Fibroblast of villous mesenchyme (primary cell): ENCODE measurements at regions not wholly inside any gene's neighbourhood (a gene's known extent, or its start where the extent isn't known, plus 50 kb on each side); places are given as distances from the start of the nearest gene placed in this dataset.

Experiments used
- DNase-seq: peaks from one replicate; pipeline ENCODE4 v3.0.0-alpha.2; 2010; ENCODE audit warnings: low read depth
- H3K4me3 ChIP-seq: 2 replicates; pipeline ENCODE4 v1.5.1; 2011; ENCODE audit warnings: low read depth, mild to moderate bottlenecking, low read length
- CTCF ChIP-seq: IDR thresholded peaks from 2 replicates; pipeline ENCODE4 v1.5.1; 2012; ENCODE audit warnings: low read depth, mild to moderate bottlenecking, low read length; ENCODE audit not compliant: insufficient read depth

- DNase-seq, result no peak
- no peak overlapping the region for H3K4me3 ChIP-seq
- no peak for TF ChIP-seq CTCF
These were observed 662.2 kb upstream of the LRFN5 start for GRCh38 chr14:40944521-40944920.

- TF ChIP-seq CTCF, result no peak
- H3K4me3 ChIP-seq, result no peak overlapping the region
- DNase-seq, result no peak
These were observed 669.8 kb upstream of the LRFN5 start for GRCh38 chr14:40936861-40937260.

GRCh38 chr14:40920380-40920779 is 686.3 kb upstream of the LRFN5 start:
- H3K4me3 ChIP-seq, result no peak overlapping the region
- TF ChIP-seq CTCF, result no peak

GRCh38 chr14:40911141-40911540 is 695.5 kb upstream of the LRFN5 start:
- no peak for TF ChIP-seq CTCF
- no peak overlapping the region for H3K4me3 ChIP-seq
- no peak for DNase-seq

More at GRCh38 chr14:40920380-40920779, 686.3 kb upstream of the LRFN5 start:
- no peak for DNase-seq

- TF ChIP-seq CTCF, result no peak
- no peak for DNase-seq
These were observed 696.8 kb upstream of the LRFN5 start for GRCh38 chr14:40909906-40910305.

GRCh38 chr14:40903709-40904108 is 703.0 kb upstream of the LRFN5 start:
- TF ChIP-seq CTCF, result no peak
- H3K4me3 ChIP-seq, result no peak overlapping the region
- no peak for DNase-seq

More at GRCh38 chr14:40909906-40910305, 696.8 kb upstream of the LRFN5 start:
- H3K4me3 ChIP-seq, result no peak overlapping the region

GRCh38 chr14:40899435-40899834 is 707.2 kb upstream of the LRFN5 start:
- TF ChIP-seq CTCF, result no peak
- no peak for DNase-seq
- H3K4me3 ChIP-seq, result no peak overlapping the region
